Stimulated activated CD4-positive, alpha-beta T cell treated with anti-CD3 and anti-CD28 coated beads, Interleukin-4, amount 100 ng/mL, for 48 hours (primary cell): ENCODE measurements at regions not wholly inside any gene's neighbourhood (a gene's known extent, or its start where the extent isn't known, plus 50 kb on each side); places are given as distances from the start of the nearest gene placed in this dataset.

Experiments
- DNase-seq, 2 donors: peaks; one replicate each; pipeline ENCODE4 v3.0.0-alpha.2; 2020; ENCODE audit warnings: low read depth in 2 of 2

DNA sequence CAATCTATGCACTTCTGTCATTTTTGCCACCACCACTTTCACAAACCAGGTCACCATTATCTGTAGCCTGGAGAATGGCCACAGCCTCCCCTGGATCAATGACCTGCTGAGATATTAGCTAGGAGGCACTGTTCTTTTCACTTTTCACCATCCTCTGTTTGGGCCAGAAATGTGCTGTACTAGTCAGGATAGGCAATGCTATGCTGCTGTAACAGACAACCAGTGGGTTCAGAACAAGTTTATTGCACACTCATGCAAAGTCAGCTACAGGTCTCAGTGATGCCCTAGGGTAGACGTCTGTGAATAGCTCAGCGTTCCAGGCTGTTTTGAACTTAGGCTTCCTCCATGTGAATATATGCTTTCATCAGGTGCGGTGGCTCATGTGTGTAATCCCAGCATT, 231.5 kb downstream of the SUDS3 start:
- DNase-seq = no peak

DNA sequence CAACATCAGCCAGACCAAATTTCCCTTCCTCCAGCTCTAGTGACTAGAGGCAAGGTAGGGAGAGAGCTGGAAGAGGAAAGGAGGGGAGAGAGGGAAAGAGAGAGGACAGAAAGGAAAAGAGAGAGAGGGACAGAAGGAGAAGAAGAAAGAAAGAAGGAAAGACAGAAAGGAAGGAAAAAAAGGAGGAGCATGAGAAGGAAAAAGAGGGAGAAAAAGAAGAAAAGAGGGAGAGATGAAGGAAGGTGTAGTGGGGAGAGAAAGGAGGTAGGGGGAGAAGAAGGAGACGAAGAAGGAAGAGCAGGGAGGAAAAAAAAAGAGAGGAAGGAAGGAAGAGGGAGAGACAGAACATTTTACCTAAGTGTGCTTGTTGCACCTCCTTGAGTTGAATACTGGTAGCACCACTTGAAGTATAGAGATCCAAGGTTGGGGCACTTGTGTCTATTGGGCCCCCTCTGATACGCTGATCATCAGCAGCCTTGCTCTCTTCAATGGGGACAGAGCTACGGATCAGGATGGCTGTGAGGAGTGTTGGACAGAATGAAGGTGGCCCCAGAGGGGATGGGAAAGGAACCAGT, 232.5 kb downstream of the SUDS3 start:
- no peak for DNase-seq

DNA sequence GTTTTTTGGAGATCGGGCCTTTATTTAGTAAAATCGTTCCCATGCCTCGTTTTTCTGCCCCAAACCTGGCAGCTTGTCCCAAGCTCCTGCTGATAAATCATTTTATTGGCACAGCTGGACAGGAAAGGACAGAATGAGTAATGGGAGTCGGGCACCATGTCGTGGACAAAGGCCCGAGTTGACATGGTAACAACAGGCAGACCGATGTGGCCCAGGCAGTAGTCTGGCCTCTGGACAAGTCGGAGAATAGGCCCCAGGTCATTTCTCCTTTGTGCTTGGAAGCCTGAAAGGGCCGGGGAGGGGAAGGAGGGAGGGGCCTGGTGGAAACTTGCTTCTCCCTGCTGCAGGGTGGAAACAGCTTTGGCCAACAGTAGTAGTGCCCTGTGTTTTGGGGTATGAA, 234.9 kb downstream of the SUDS3 start:
- DNase-seq = no peak

DNA sequence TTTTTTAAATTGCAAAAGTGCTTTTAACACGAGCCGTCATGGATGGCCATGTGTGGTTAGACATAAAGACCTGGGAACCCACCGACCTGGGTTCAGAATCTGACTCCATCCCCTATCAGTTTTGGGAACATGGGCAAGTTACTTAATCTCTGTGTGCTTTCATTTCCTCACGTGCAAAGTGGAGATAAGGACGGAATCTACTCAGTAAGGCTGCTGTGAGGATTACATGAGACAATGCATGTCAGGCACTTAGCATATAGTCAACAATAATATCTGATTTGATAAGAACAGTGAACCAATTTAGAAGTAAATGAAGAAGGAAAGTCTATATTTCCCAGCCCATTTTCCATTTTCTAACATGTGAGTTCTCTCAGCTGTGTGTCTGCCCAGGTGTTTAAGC, 235.4 kb downstream of the SUDS3 start:
- DNase-seq = no peak

DNA sequence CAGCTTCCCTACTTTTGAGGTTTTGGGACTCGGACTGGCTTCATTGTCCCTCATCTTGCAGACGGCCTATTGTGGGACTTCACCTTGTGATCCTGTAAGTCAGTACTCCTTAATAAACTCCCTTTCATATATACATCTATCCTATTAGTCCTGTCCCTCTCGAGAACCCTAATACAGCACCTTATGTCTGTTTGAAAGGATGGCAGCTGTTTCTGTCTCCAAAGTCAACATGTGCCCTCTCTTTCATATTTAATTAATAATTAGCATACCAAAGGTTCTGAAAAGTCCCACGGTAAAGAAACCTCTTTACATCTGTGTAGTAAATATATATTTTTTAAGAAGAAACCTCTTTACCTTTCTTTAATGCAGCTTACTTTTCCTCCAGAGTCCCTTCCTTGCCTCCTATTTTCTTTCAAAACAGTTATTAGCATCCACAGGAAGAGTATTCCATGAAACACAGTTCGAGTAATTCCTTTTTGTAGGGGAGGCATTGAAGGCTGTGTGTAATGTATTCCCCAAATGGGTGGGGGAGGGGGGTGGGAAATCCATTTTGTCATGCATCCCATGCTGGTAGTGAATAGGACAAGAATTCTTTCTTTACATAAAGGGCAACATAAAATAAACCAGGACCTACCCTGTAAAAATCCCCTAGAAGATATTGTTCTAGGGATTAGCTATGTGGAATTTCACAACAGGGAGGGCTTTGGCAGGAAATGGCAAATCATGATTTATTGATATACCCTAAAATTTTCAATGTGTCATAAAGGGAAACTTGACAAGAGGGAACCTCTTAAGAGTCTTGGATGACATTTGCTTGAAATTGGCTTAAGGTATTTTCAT, 241.5 kb downstream of the SUDS3 start:
- no peak for DNase-seq

DNA sequence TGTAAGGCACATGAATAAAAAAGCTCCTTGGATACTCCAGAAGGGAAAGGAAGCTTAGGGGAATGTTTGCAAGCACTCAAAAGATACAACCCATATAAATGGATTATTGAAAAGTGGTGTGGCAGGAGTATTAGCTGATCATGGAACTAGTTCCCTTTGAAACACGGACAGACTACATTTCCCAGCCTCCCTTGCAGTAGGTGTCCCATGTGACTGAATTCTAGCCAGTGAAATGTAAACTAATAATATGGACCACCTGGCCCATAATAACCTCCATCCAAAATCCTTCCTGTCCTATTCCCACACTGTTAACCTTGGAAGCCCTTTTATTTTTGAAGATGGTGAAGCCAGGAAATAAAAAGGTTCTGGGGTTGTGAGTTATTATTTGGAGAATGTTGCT, 242.3 kb downstream of the SUDS3 start:
- no peak for DNase-seq

DNA sequence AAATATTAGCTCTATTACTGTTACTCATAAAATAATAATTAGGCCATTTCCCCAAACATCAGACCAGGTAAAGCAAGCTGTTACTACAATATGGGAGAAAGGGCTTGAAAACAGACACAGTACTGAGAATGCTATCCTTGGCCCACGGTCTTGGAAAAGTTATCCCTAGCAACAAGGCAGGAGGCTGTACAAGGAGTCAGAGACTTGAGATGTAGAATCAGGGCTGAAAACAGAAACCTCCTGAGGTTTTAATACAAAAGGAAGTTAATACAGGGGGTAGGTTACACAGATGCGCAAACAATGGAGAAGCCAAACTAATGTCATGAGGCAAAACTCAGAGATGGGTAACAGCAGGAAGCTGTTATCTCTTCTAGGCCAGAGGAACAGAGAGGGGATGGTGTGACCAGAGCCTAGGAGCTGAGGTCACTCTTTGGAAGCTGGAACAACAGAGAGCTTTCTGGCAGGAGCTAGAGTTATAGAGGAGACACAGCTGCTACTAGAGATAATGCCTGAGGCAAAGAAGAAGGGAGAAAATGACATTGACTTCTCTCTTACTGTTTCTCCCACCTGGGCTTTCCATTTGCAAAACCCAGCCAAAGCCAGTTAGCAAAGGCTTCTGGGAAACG, 248.8 kb downstream of the SUDS3 start:
- no peak for DNase-seq

DNA sequence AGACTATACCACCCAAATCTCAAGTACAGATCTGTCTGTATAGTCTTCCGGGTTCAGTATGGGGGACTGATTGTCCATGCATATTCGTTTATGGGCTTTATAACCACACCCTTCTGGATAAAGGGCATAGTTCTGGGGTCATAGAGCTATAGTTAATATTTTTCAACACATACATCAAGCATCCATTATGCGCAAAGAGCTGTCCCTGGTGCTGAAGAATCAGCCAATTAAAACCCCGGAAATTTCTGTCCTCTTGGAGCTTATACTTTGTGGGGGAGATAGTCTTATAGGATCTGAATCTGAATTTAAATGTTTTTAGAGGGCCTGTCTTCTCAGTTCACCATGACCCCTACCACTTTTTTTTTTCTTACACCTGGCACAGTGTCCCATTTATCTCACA, 256.7 kb downstream of the SUDS3 start:
- no peak for DNase-seq

DNA sequence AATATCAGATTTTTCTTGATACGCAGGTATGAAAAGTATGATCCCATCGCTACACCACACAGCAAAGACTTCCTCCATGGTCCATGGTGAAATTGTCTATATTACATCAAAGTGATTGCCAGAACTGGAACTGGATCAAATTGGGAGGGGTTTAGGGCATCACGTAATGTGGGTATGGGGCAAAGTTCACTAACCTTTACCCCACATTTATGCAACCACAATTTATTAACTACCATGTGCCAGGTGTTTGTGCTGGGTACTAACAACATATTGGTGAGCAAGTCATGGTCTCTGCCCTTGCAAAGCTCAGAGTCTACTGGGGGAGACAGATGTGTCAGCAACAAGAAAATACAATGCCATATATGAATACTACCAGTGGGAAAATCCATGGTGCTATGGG, 258.9 kb downstream of the SUDS3 start:
- no peak for DNase-seq

DNA sequence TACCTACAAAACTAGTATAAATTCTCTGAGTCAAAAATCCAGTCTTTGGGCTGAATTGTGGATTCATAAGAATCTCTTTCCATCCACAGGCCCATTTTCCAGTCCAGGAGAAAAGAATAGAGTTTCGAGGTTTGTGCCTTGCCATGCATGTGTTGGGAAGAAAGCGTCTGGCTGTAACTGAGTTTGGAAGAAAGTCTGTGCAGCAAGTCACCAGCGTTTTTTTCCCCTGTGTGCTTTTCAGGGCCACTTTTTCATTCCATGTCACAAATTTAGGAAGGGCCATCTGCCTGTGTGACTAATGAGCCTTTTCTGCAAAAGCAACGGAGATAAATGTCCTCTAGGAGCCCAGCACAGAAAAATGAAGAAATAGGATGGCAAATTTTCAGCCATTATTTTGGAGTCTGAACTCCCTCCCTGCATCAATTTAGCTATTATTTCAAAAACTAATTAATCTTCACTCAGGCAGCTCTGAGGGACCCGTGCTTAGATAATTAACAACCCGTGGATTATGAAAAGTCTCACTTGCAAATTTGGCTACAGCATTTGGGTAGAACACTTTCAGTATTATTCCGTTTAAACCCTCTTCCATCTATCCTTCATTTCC, 261.5 kb downstream of the SUDS3 start:
- no peak for DNase-seq

DNA sequence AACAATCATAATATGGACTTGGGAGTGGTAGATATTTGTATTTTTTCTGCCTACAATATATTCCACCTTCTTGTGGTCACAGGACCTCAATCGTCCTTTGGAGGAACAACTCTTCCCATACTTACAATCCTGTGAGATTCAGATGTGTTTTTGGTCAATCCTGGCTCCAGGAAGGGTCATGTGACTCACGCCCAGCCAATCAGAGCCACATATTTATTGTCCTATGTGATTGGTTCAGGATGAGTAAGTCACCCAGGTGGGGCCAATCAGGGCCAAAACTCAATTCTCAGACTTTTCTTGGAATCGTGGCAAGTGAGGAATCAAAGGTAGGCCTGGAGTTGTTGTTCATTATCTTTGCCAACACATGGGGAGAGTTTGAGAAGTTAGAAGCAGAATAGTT, 264.9 kb downstream of the SUDS3 start:
- no peak for DNase-seq

DNA sequence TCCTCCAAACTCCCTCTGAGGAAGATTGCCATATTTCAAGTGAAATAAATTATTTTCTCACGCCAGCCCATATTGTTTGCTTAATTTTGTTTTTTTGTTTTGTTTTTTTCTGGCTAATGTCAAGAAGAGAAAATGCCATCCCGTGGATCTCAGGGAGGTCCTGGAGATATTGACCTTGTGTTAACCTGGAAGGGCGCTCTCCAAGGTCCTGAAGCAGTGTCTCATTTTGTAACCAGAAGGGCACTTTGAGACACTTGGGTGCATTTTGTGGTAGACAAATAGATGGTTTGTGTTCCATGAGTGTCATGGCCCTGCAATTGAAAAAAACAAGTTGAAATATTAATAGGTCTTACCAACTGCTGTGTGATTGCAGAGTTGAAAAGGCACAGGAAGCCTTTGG, 268.9 kb downstream of the SUDS3 start:
- peak in 1 of 2 donors; percentile 1 for DNase-seq

DNA sequence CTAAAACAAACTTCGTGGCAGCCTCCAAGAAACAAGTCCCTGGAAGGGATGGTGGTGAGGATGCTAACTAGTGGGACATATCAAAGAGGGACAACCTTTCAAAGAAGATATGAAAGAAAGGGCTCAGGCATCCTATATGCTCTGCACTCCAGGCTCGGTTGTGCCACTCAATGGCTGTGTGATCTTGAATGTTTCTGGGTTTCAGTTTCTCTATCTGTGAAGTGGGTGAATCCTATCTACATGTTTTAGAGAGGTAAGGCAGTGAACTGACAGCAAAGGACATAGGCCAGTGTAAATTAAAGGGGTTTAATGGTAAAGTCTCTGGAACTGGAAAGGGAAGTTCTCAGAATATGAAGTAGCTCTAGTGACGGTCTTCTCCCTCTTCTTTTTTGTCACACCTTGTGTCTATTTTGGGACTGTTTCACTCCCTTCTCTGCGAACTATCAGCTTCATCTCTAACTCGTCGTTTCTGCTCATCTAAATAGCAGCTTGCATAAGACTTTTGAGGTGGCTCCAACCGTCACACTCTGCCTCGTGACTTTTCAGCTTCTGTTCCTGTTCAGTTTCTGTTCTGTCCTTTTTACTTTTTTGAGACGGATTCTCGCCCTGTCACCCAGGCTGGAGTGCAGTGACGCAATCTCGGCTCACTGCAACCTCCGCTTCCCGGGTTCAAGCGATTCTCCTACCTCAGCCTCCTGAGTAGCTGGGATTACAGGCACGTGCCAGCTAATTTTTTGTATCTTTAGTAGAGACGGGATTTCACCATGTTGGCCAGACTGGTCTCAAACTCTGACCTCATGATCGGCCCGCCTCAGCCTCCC, 273.6 kb downstream of the SUDS3 start:
- no peak for DNase-seq

DNA sequence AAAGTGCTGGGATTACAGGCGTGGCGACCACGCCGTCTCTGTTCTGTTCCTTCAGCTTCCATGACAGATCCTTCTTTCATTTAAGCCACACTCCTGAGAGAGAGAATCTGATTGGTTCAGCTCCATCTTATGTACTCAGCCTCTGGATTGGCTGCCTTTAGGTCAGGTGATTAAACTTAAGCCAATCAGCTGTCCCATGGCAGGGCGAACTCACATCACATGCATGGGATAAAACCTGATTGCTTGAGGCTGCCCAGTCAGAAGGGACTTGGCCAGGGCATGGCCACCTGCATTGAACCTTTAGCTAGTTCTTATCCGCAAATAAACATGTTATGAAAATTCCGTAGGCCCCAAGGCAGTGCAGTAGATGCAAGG, 274.2 kb downstream of the SUDS3 start:
- no peak for DNase-seq

DNA sequence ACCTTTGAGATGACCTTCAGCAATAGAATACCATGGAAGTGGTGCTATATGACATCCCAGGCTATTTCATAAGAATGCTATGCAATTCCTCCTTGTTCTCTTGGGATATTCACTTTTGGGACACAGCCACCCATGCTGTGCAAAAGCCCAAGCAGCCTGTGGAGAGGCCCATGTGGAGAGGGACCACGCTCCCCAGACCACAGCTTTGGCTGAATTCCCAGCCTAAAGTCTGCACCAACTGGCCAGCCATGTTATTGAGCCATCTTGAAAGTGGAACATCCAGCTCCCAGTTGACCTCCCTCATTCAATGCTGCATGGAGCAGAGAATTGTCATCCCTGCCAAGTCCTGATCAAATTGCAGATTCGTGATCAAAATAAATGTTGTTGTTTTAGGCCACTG, 275.1 kb downstream of the SUDS3 start:
- no peak for DNase-seq

DNA sequence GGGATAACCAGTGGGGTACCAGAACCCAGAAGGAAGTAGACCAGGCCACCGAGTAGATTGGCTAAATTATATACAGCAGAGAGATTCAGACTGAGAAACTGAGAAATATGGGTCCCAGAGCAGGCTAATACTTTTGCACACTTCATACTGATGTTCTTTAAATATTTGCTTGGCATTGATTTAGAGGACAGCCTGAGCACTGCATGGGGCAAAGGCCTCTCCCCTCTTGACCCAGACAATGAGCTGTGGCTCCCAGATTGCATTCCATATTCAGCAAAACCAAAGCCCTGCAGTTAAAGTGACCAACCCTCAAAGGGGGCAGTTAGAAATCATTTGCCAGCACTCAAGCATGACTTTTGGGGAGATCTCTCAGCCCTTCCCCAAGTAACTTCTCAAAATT, 279.2 kb downstream of the SUDS3 start:
- DNase-seq = no peak

DNA sequence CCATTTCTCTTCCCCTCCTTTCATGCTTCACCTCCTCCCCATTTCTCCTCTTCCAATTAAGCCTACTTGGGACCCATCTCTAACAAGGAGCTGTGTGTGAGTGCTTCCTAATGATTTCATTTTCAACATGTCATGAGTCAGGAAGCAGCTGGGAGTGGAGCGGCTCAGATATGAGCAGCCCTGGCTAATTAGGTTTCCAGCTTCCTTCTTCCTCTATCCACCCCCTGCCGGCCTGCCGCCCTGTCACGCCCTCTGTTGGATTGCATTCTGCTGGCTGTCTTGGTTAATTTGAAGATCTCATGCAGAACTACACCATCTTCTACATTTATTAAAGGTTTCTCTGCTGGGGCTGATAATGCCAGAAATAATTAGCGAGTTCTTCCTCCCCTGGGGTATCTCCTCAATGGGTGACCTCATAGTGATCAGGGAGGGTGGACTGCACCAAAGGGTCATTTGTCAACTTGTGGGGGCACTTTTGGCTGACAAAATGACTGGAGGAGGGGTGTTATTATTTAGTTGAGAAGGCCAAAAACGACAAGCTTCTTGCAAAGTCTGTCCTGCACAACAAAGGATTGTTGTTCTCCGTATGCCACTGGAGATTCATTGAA, 300.9 kb upstream of the SRRM4 start:
- no peak for DNase-seq

DNA sequence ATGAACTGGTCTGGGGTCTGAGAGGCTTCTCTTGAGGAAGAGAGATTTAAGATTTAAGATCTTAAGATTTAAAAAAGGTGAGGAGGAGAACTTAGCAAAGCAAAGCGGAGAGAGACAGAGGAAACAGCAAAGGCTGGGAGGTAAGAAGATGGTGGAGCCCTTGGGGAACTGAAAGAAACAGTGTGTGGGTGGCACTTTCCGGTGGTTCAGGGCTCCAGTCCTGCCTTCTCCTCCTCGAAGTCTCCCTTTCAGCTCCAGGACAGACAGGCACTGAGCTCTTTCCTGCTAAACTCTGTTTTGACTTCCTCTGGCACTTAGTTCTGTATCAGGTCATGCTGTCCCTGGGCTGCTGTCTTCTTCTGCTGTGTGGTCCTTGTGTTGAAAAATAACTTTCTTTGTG, 298.7 kb upstream of the SRRM4 start:
- no peak for DNase-seq

DNA sequence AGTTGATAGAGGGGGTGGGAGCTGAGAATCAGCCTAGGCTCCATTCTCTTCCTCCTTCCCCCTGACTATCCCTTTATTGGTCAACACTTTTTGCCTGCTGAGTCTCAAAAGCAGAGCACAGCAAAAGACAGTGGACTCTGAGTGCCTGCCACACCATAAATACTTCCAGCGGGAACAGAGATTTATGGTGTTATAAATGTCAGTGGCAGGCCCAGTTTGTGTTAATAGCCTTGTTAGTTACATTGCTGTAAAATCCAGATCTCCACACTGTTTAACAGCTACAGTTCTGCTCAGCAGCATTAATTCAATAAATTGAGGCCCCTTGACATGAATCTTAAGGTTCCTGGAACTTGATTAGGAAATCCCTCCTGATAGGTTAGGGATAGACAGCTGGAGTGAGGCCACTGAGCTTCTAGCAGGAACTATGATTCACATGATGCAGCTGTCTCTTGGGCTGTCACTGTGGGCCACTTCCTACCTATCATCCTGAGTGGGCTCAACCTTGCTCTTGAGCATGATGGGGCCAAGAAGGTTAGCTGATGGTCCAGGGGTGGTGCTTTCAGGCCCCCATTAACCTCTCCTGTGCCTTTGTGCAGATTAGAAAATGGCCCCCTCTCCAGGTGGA, 295.2 kb upstream of the SRRM4 start:
- no peak for DNase-seq

DNA sequence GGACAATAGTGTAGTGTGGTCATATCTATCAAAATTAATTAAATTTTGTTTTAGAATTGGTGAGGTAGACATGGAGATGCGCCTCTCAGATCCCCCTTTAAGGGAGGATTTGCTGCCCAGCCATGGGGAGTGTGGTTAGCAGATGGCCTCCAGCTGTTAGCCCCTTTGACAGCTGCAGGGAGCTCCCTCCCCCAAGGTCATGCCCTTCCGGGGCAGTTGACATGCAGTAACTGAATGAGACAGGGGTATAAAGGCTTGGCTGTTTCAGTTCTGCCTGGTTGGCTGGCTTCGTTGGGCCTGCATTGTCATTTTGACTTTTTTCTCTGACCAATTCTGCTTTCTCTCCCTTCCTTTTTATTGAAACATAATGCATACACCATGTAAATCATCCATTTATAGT, 291.5 kb upstream of the SRRM4 start:
- no peak for DNase-seq

DNA sequence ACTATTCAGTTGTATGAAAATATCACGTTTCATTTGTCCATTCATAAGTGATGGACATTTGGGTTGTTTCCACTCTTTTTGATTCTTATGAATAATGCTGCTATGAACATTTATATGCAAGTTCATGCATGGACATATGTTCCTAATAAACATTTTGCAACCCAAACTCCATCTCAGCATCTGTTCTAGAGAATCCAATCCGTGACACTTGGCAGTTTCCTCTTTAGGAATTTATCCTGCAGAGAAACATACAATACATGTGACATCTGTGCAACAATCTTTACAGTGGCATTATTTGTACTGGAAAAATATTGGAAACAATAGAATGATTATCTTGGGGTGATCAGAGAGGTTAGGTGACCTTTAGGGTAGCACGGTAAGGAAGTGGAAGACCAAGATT, 290.8 kb upstream of the SRRM4 start:
- no peak for DNase-seq
